22Rv1 (cell line): ENCODE measurements at regions not wholly inside any gene's neighbourhood (a gene's known extent, or its start where the extent isn't known, plus 50 kb on each side); places are given as distances from the start of the nearest gene placed in this dataset.

Source experiments
- CTCF ChIP-seq: fragments of 450-650 bp; IDR thresholded peaks from 2 replicates; pipeline ENCODE4 v1.5.1; 2017; ENCODE audit warnings: mild to moderate bottlenecking
- ZFX ChIP-seq: fragments of 450-650 bp; IDR thresholded peaks from 2 replicates; pipeline ENCODE4 v1.6.1; 2017; ENCODE audit warnings: antibody characterized with exemption, borderline replicate concordance

- TF ChIP-seq CTCF = no peak
- no peak for TF ChIP-seq ZFX
Observed at GRCh38 chrX:25717122-25717521, 421.0 kb upstream of the MAGEB18 start.
